ENCODE measurements at regions not wholly inside any gene's neighbourhood (a gene's known extent, or its start where the extent isn't known, plus 50 kb on each side); places are given as distances from the start of the nearest gene placed in this dataset.
A peak's percentile ranks its signal among the peaks of the same experiment; 100 is the strongest.
"Not testable (repeated sequence)": the region's sequence is repeated elsewhere in the genome, so short reads cannot be mapped to it uniquely, and the experiment has no call there.

DNA sequence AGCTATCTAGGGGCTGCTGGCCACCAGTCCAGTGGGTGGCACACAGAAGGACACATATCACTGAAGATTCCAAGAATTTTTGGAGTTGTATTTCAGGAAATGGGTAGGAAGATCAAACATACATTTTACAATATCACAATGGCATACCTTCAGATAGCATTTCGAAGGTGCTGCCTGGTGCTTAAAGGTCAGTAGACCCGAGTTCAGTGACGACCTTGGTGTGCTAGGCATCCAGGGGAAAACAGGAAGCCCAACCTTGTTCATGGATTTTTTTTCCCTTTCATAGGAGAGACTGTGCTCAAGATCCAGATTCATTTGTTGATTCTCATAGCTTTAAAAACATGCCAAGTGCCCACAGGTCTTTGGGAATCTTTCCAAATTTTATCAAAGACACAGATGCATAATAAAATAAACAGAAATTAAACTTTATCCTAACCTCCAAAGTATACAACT lies 51.0 kb upstream of the RCBTB2 start:
- H3K9me3 ChIP-seq = no peaks in the 10 kb centered on the region
- TF ChIP-seq, protein P1, sequence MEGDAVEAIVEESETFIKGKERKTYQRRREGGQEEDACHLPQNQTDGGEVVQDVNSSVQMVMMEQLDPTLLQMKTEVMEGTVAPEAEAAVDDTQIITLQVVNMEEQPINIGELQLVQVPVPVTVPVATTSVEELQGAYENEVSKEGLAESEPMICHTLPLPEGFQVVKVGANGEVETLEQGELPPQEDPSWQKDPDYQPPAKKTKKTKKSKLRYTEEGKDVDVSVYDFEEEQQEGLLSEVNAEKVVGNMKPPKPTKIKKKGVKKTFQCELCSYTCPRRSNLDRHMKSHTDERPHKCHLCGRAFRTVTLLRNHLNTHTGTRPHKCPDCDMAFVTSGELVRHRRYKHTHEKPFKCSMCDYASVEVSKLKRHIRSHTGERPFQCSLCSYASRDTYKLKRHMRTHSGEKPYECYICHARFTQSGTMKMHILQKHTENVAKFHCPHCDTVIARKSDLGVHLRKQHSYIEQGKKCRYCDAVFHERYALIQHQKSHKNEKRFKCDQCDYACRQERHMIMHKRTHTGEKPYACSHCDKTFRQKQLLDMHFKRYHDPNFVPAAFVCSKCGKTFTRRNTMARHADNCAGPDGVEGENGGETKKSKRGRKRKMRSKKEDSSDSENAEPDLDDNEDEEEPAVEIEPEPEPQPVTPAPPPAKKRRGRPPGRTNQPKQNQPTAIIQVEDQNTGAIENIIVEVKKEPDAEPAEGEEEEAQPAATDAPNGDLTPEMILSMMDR (IDR thresholded peaks at IDR 0.05) = no peak
- H3K27me3 ChIP-seq = no peaks in the 10 kb centered on the region
- no peak overlapping the region for H3K4me3 ChIP-seq
- H3K36me3 ChIP-seq = no peaks in the 10 kb centered on the region
- peaks cover 0 to 22% of the 10 kb centered on the region in 2 donors for H3K4me1 ChIP-seq
- intact Hi-C loops (cut with DNase I) = loop anchor here (5.0 kb wide), 1 partner anchor 457 kb away; no protein-coding TSS in a partner anchor
- DNase-seq (ENCODE audit: low spot score in 2 of 2) = no peak
- H3K27ac ChIP-seq = no peak overlapping the region

DNA sequence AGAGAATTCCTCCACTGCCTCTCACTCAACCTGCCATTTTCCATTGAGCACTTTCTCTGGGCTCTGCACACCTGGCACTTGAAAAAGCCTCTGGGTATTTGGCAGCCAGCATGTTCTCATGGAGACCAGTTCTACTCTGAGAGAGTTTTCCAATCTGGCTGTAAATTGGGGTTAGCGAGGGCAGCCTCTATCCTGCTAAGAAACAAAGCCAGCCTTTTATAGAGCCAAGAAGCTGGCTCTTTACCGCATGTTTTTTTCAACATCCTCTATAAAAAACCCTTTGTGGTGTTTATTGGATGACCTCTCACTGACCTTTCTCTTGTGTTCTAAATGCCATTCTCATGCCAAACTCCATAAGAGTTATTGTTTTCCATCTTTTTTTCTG lies 52.6 kb upstream of the RCBTB2 start:
- DNase-seq (ENCODE audit: low spot score in 2 of 2) = no peak
- peaks cover 0 to 13% of the 10 kb centered on the region in 2 donors for H3K4me1 ChIP-seq
- H3K36me3 ChIP-seq = no peaks in the 10 kb centered on the region
- H3K4me3 ChIP-seq = no peak overlapping the region
- no peaks in the 10 kb centered on the region for H3K9me3 ChIP-seq
- intact Hi-C loops (cut with DNase I) = no loop called here
- H3K27ac ChIP-seq = peak overlapping the region in 1 of 2 donors; percentile 42
- TF ChIP-seq, protein P1 (IDR thresholded peaks at IDR 0.05) = no peak
- H3K27me3 ChIP-seq = no peaks in the 10 kb centered on the region

DNA sequence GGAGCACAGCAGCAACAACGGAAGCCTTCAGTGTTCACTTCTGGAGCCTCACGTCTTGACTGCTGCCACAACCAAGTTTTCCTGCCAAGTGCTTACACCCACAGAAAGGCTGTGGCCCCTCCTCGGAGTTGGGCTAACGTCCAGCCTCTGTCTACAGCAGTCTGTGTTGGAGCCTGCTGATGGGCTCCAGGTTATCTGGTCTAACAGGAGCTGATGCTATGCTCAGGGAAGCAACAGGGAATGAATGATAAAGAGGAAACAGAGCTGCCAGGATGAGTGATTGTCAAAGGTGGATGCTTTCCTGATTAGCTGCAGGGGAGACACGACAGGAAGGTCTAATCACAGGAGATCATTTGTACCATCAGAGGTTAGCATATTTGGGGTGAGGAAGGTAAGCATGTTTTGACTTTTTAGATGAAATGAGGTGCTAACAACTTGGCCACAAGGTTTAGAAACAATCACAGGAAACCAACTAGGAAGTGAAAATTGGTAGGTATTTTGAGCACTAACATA lies 53.8 kb upstream of the RCBTB2 start:
- no peaks in the 10 kb centered on the region for H3K36me3 ChIP-seq
- no peaks in the 10 kb centered on the region for H3K9me3 ChIP-seq
- H3K4me1 ChIP-seq = peaks cover 0 to 13% of the 10 kb centered on the region in 2 donors
- H3K27me3 ChIP-seq = no peaks in the 10 kb centered on the region
- no peak overlapping the region for H3K4me3 ChIP-seq
- no peak for DNase-seq (ENCODE audit: low spot score in 2 of 2)
- intact Hi-C loops (cut with DNase I) = no loop called here
- H3K27ac ChIP-seq = no peak overlapping the region
- TF ChIP-seq, protein P1 (IDR thresholded peaks at IDR 0.05) = no peak

DNA sequence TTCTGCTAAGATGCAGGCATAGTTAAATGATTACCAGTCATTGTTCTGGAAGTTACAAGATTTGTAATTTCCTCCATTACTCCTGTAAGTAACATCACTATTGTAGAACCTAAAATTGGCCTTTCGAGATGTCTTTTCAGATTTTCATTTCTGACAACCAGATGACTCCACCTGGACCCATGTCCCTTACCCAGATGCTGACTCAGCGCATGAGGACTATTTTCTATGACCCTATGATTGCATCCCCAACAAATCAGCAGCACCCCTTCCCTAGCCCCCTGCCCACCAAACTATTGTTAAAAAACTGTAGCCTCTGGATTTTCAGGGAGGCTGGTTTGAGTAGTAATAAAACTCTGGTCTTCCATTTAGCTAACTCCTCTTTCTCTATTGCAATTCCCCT lies 55.2 kb upstream of the RCBTB2 start:
- H3K27me3 ChIP-seq = no peaks in the 10 kb centered on the region
- H3K36me3 ChIP-seq = no peaks in the 10 kb centered on the region
- intact Hi-C loops (cut with DNase I) = no loop called here
- no peak overlapping the region for H3K4me3 ChIP-seq
- DNase-seq (ENCODE audit: low spot score in 2 of 2) = no peak
- TF ChIP-seq, protein P1 (IDR thresholded peaks at IDR 0.05) = no peak
- peaks cover 0 to 13% of the 10 kb centered on the region in 2 donors for H3K4me1 ChIP-seq
- no peaks in the 10 kb centered on the region for H3K9me3 ChIP-seq
- no peak overlapping the region for H3K27ac ChIP-seq

DNA sequence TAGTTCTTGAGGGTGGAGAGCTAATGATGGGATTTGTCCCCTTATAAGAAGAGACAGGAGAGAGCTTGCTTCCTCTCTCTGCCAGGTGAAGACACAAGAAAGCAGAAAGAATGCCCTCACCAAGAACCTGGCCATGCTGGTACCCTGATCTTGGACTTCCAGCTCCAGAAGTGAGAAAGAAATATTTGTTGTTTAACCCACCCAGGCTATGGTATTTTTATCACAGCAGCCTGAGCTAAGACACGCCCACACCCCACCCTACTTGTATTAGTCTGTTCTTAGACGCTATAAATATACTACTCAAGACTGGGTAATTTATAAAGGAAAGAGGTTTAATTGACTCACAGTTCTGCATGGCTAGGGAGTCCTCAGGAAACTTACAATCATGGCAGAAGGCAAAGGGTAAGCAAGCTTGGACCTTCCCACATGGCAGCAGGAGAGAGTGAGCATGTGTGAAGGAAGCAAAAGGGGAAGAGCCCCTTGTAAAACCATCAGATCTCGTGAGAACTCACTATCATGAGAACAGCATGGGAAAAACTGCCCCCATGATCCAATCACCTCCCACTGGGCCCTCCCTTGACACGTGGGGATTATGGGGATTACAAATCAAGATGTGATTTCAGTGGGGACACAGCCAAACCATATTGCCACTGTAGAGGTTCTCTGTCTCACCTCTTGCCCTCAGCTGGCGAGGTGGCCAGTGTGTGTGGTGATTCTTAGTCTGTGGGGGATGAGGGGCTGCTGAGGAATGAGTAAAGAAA lies 57.4 kb upstream of the RCBTB2 start:
- Histone ChIP-seq H3K9me3 (no peaks in the 10 kb centered on the region), H3K36me3 (no peaks in the 10 kb centered on the region), H3K4me1 (peaks cover 0 to 3% of the 10 kb centered on the region in 2 donors), H3K27ac (no peak overlapping the region), H3K27me3 (no peaks in the 10 kb centered on the region), H3K4me3 (no peak overlapping the region)
- DNase-seq (ENCODE audit: low spot score in 2 of 2) = no peak
- intact Hi-C loops (cut with DNase I) = no loop called here
- TF ChIP-seq, protein P1 (IDR thresholded peaks at IDR 0.05) = no peak

GRCh38 chr13:48591124-48591872 lies 58.4 kb upstream of the RCBTB2 start:
- H3K4me1 ChIP-seq; H3K27ac ChIP-seq; DNase-seq (ENCODE audit: low spot score in 2 of 2); H3K4me3 ChIP-seq; H3K27me3 ChIP-seq; H3K36me3 ChIP-seq; intact Hi-C loops (cut with DNase I); H3K9me3 ChIP-seq: not testable (repeated sequence)

Data from ascending aorta (tissue), 2 donors.